Osteoblast (primary cell): ENCODE measurements at regions not wholly inside any gene's neighbourhood (a gene's known extent, or its start where the extent isn't known, plus 50 kb on each side); places are given as distances from the start of the nearest gene placed in this dataset.
A peak's percentile ranks its signal among the peaks of the same experiment; 100 is the strongest.

ENCODE experiments used
- DNase-seq: peaks from one replicate; pipeline ENCODE4 v3.0.0; 2011; ENCODE audit warnings: low spot score, mixed read lengths; ENCODE audit not compliant: insufficient read length; ENCODE audit errors: missing footprints
- H2AFZ ChIP-seq: 2 replicates; pipeline ENCODE4 v1.6.0; 2011; ENCODE audit warnings: mild to moderate bottlenecking, low read length
- H3K27ac ChIP-seq: 2 replicates; pipeline ENCODE4 v1.5.1; 2011; ENCODE audit warnings: mild to moderate bottlenecking, low read depth, low read length, moderate library complexity
- H3K27me3 ChIP-seq: 2 replicates; pipeline ENCODE4 v1.6.0; 2012; ENCODE audit warnings: mild to moderate bottlenecking, control low read depth, inconsistent platforms, low read length, moderate library complexity; ENCODE audit not compliant: insufficient read depth
- H3K36me3 ChIP-seq: 2 replicates; pipeline ENCODE4 v1.5.1; 2011; ENCODE audit warnings: mild to moderate bottlenecking, low read length, control low read depth, moderate library complexity; ENCODE audit not compliant: insufficient read depth
- H3K4me1 ChIP-seq: 2 replicates; pipeline ENCODE4 v1.5.1; 2011; ENCODE audit warnings: mild to moderate bottlenecking, low read length, control low read depth, moderate library complexity; ENCODE audit not compliant: insufficient read depth
- H3K4me2 ChIP-seq: 2 replicates; pipeline ENCODE4 v1.6.0; 2011; ENCODE audit warnings: mild to moderate bottlenecking, low read length; ENCODE audit not compliant: insufficient read depth
- H3K4me3 ChIP-seq: fragments of 200-600 bp; sonication (generic); 3 replicates; pipeline ENCODE4 v1.5.1; 2012; ENCODE audit warnings: mild to moderate bottlenecking, low read length, inconsistent platforms; ENCODE audit not compliant: insufficient read depth
- H3K79me2 ChIP-seq: 2 replicates; pipeline ENCODE4 v1.6.0; 2012; ENCODE audit warnings: mild to moderate bottlenecking, low read length, control low read depth, inconsistent platforms; ENCODE audit not compliant: insufficient read depth
- H3K9me3 ChIP-seq: 2 replicates; pipeline ENCODE4 v1.5.1; 2011; ENCODE audit warnings: low read depth, low read length, control low read depth
- H4K20me1 ChIP-seq: 2 replicates; pipeline ENCODE4 v1.6.0; 2012; ENCODE audit warnings: mild to moderate bottlenecking, low read length, control low read depth; ENCODE audit not compliant: insufficient read depth
- TF ChIP-seq, protein P1 (sequence below): IDR thresholded peaks from 2 replicates; pipeline ENCODE4 v1.5.1; 2011; ENCODE audit warnings: mild to moderate bottlenecking, low read depth, low read length, moderate library complexity; ENCODE audit errors: extremely low read depth

GRCh38 chr1:221532071-221532773 lies 209.7 kb downstream of the DUSP10 start:
- Histone ChIP-seq H2AFZ (no peak overlapping the region), H4K20me1 (no peaks in the 10 kb centered on the region), H3K4me2 (no peak overlapping the region), H3K36me3 (no peaks in the 10 kb centered on the region), H3K9me3 (no peaks in the 10 kb centered on the region), H3K27ac (no peak overlapping the region), H3K4me3 (no peak overlapping the region), H3K27me3 (no peaks in the 10 kb centered on the region), H3K79me2 (no peaks in the 10 kb centered on the region), H3K4me1 (no peaks in the 10 kb centered on the region)
- TF ChIP-seq, protein P1, sequence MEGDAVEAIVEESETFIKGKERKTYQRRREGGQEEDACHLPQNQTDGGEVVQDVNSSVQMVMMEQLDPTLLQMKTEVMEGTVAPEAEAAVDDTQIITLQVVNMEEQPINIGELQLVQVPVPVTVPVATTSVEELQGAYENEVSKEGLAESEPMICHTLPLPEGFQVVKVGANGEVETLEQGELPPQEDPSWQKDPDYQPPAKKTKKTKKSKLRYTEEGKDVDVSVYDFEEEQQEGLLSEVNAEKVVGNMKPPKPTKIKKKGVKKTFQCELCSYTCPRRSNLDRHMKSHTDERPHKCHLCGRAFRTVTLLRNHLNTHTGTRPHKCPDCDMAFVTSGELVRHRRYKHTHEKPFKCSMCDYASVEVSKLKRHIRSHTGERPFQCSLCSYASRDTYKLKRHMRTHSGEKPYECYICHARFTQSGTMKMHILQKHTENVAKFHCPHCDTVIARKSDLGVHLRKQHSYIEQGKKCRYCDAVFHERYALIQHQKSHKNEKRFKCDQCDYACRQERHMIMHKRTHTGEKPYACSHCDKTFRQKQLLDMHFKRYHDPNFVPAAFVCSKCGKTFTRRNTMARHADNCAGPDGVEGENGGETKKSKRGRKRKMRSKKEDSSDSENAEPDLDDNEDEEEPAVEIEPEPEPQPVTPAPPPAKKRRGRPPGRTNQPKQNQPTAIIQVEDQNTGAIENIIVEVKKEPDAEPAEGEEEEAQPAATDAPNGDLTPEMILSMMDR, result no peak
- no peak for DNase-seq

GRCh38 chr1:221541296-221541695 lies 200.6 kb downstream of the DUSP10 start:
- no peaks in the 10 kb centered on the region for H3K27me3 ChIP-seq
- no peak overlapping the region for H3K27ac ChIP-seq
- TF ChIP-seq, protein P1, result no peak
- H3K36me3 ChIP-seq, result no peaks in the 10 kb centered on the region
- no peak overlapping the region for H3K4me3 ChIP-seq
- H4K20me1 ChIP-seq, result no peaks in the 10 kb centered on the region
- no peaks in the 10 kb centered on the region for H3K9me3 ChIP-seq
- H3K79me2 ChIP-seq, result no peaks in the 10 kb centered on the region
- no peak for DNase-seq
- H2AFZ ChIP-seq, result peak overlapping the region; percentile 5
- H3K4me2 ChIP-seq, result no peak overlapping the region
- no peaks in the 10 kb centered on the region for H3K4me1 ChIP-seq

DNA sequence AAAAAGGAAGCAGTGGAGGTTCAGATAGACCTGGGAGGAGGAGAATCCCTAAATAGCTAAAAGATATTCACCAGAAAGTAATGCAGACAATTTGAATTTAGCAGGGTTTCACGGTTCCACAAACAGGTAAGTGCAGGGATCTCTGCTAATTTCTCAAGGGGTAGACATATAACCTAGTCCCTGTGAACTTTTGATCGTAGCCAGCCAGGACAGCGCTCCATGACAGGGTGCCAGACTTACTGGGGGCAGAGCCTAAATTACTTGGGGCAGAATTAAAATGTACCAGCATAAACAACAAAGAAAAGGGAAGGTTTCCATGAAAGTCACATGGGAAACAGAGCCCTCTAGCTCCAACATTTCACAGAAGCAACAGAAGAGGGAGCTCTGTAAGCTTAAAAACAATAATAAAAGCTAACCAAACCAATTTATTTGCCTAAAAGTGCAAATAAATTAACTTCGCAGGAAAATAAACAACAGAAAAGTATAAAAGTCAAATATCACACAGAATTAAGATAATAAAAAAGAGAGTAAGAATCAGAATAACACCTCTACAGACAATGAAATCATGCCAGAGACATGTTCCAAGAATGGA lies 198.3 kb downstream of the DUSP10 start:
- H2AFZ ChIP-seq, result peak overlapping the region; percentile 64

DNA sequence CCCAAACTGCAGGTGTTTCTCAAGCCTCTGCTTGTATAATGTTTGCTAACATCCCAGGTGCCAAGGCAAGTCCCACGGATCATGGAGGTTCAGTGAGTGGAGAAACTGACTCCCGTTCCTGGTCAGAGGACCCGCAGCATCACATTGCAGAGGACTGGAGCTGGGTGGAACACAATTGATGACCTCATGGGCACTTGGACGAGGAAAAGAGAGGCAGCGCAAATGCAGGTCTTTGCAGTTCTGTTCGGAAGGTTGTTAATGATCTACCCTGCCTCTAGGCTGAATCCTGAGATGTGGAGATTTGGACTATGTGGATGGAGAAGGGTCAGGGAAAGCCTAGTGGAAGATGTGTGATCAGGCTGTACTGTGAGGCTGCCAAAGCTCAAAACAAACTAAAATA lies 192.9 kb downstream of the DUSP10 start:
- no peaks in the 10 kb centered on the region for H4K20me1 ChIP-seq
- H3K79me2 ChIP-seq, result no peaks in the 10 kb centered on the region
- TF ChIP-seq, protein P1, result no peak
- H3K27me3 ChIP-seq, result no peaks in the 10 kb centered on the region
- H3K27ac ChIP-seq, result no peak overlapping the region
- no peak overlapping the region for H3K4me3 ChIP-seq
- H3K9me3 ChIP-seq, result no peaks in the 10 kb centered on the region
- DNase-seq, result no peak
- no peaks in the 10 kb centered on the region for H3K36me3 ChIP-seq
- H2AFZ ChIP-seq, result no peak overlapping the region
- H3K4me2 ChIP-seq, result no peak overlapping the region
- no peaks in the 10 kb centered on the region for H3K4me1 ChIP-seq

More for the DNA sequence above, 198.3 kb downstream of the DUSP10 start:
- H3K4me3 ChIP-seq, result no peak overlapping the region
- H3K9me3 ChIP-seq, result no peaks in the 10 kb centered on the region
- H3K4me1 ChIP-seq, result no peaks in the 10 kb centered on the region
- no peaks in the 10 kb centered on the region for H3K79me2 ChIP-seq
- DNase-seq, result peak; percentile 71
- no peak overlapping the region for H3K4me2 ChIP-seq
- no peaks in the 10 kb centered on the region for H3K27me3 ChIP-seq
- no peak overlapping the region for H3K27ac ChIP-seq
- no peaks in the 10 kb centered on the region for H3K36me3 ChIP-seq
- TF ChIP-seq, protein P1, result peak; percentile 79
- H4K20me1 ChIP-seq, result no peaks in the 10 kb centered on the region
